Sigmoid colon (tissue), 4 donors: ENCODE measurements at regions not wholly inside any gene's neighbourhood (a gene's known extent, or its start where the extent isn't known, plus 50 kb on each side); places are given as distances from the start of the nearest gene placed in this dataset.

Source experiments
- EP300 ChIP-seq, 4 donors: sonication (generic); formaldehyde crosslinking; IDR thresholded peaks; one replicate each; pipeline ENCODE4 v1.6.1; 2017; ENCODE audit warnings: antibody characterized with exemption in 4 of 4
- POLR2A ChIP-seq, 2 donors: fragments of 450-650 bp; IDR thresholded peaks; one replicate each; pipeline ENCODE4 v1.6.1; 2016; ENCODE audit warnings: antibody characterized with exemption in 2 of 2, mild to moderate bottlenecking in 2 of 2, moderate library complexity in 2 of 2
- TF ChIP-seq, protein P1 (sequence below), 4 experiments: fragments of 450-650 bp in 3 of 4; fragments of 200-600 bp in 1 of 4; IDR thresholded peaks; one replicate each; pipeline ENCODE4 v1.5.1; 2016 to 2019; ENCODE audit warnings: antibody characterized with exemption in 4 of 4, mild to moderate bottlenecking in 3 of 4, moderate library complexity in 2 of 4

DNA sequence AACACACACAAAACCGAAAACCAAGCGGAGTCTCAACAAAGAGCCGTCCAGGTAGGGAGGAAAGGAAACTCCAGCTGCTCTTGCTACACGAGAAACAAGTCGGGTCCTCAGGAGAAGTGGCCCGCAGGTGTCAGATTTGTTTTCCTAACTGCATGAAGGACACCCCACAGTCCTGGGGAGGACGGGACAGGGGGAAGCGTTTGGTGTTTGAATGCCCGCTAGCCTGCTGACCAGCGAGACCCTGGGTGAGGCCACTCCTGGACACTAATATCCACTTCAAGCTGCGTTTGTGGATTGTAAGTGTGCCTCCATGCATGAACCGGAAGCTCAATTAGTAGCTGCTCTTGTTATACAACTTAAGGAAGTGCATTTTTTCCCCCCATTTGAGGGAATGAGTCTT, 299.5 kb downstream of the MAF start:
- TF ChIP-seq, protein P1, sequence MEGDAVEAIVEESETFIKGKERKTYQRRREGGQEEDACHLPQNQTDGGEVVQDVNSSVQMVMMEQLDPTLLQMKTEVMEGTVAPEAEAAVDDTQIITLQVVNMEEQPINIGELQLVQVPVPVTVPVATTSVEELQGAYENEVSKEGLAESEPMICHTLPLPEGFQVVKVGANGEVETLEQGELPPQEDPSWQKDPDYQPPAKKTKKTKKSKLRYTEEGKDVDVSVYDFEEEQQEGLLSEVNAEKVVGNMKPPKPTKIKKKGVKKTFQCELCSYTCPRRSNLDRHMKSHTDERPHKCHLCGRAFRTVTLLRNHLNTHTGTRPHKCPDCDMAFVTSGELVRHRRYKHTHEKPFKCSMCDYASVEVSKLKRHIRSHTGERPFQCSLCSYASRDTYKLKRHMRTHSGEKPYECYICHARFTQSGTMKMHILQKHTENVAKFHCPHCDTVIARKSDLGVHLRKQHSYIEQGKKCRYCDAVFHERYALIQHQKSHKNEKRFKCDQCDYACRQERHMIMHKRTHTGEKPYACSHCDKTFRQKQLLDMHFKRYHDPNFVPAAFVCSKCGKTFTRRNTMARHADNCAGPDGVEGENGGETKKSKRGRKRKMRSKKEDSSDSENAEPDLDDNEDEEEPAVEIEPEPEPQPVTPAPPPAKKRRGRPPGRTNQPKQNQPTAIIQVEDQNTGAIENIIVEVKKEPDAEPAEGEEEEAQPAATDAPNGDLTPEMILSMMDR (IDR thresholded peaks at IDR 0.05) = no peak
- TF ChIP-seq POLR2A (IDR thresholded peaks at IDR 0.05) = no peak
- TF ChIP-seq EP300 (IDR thresholded peaks at IDR 0.05) = no peak
